Upper lobe of right lung (tissue), 1 donor: ENCODE measurements at regions not wholly inside any gene's neighbourhood (a gene's known extent, or its start where the extent isn't known, plus 50 kb on each side); places are given as distances from the start of the nearest gene placed in this dataset.

Experiments
- ATAC-seq: fragments of 200-7000 bp; cut with Tn5 transposase; one replicate; pipeline ENCODE4 v1.9.1; 2020; ENCODE audit warnings: mild to moderate bottlenecking, moderate library complexity
- DNase-seq: peaks from one replicate; pipeline ENCODE4 v3.0.0-alpha.2; 2020
- H3K27ac ChIP-seq: fragments of 200-600 bp; one replicate; pipeline ENCODE4 v1.8.0; 2022
- H3K27me3 ChIP-seq: fragments of 200-600 bp; one replicate; pipeline ENCODE4 v1.8.0; 2022; ENCODE audit warnings: mild to moderate bottlenecking
- H3K36me3 ChIP-seq: fragments of 200-600 bp; one replicate; pipeline ENCODE4 v1.8.0; 2022
- H3K4me1 ChIP-seq: fragments of 200-600 bp; one replicate; pipeline ENCODE4 v1.8.0; 2022
- H3K4me3 ChIP-seq: fragments of 200-600 bp; one replicate; pipeline ENCODE4 v1.8.0; 2022; ENCODE audit warnings: mild to moderate bottlenecking
- H3K9me3 ChIP-seq: fragments of 200-600 bp; one replicate; pipeline ENCODE4 v1.8.0; 2022
- intact Hi-C: fragments of 100-400 bp; cut with DNase I; formaldehyde crosslinking; loops from one replicate; pipeline ENCODE4 v1.11.0; 2022
- TF ChIP-seq, protein P1 (sequence below): fragments of 200-600 bp; IDR thresholded peaks from one replicate; pipeline ENCODE4 v1.8.0; 2022; ENCODE audit warnings: antibody characterized with exemption
- donor health status: DM: no; HTN: yes; CAD: no; lungs with severe emphysema.

DNA sequence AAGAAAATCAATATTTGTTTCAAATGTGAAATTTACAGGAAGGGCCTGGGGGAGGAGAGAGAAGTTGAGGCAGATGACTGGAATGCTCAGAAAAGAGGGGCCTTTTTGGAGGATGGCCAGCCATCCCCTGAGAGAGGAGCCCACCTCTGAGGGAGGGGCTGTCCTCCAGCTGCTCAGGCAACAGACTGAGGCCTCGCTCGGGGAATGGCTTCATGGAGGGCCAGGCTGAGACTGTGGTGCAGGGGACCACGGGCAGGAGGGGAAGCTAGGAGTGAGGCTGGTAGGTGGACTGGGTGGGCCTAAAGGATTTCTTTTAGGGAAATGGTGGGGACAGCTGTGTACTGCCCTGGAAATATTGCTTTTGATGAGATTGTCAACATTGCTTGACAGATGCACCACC, 73.5 kb upstream of the CADM1 start:
- TF ChIP-seq, protein P1, sequence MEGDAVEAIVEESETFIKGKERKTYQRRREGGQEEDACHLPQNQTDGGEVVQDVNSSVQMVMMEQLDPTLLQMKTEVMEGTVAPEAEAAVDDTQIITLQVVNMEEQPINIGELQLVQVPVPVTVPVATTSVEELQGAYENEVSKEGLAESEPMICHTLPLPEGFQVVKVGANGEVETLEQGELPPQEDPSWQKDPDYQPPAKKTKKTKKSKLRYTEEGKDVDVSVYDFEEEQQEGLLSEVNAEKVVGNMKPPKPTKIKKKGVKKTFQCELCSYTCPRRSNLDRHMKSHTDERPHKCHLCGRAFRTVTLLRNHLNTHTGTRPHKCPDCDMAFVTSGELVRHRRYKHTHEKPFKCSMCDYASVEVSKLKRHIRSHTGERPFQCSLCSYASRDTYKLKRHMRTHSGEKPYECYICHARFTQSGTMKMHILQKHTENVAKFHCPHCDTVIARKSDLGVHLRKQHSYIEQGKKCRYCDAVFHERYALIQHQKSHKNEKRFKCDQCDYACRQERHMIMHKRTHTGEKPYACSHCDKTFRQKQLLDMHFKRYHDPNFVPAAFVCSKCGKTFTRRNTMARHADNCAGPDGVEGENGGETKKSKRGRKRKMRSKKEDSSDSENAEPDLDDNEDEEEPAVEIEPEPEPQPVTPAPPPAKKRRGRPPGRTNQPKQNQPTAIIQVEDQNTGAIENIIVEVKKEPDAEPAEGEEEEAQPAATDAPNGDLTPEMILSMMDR: no peak
- intact Hi-C loops: no loop called here
- no peak for ATAC-seq
- Histone ChIP-seq H3K9me3 (no peaks in the 10 kb centered on the region), H3K36me3 (no peaks in the 10 kb centered on the region), H3K4me1 (no peaks in the 10 kb centered on the region), H3K27ac (no peak overlapping the region), H3K4me3 (no peak overlapping the region), H3K27me3 (no peaks in the 10 kb centered on the region)
- no peak for DNase-seq

DNA sequence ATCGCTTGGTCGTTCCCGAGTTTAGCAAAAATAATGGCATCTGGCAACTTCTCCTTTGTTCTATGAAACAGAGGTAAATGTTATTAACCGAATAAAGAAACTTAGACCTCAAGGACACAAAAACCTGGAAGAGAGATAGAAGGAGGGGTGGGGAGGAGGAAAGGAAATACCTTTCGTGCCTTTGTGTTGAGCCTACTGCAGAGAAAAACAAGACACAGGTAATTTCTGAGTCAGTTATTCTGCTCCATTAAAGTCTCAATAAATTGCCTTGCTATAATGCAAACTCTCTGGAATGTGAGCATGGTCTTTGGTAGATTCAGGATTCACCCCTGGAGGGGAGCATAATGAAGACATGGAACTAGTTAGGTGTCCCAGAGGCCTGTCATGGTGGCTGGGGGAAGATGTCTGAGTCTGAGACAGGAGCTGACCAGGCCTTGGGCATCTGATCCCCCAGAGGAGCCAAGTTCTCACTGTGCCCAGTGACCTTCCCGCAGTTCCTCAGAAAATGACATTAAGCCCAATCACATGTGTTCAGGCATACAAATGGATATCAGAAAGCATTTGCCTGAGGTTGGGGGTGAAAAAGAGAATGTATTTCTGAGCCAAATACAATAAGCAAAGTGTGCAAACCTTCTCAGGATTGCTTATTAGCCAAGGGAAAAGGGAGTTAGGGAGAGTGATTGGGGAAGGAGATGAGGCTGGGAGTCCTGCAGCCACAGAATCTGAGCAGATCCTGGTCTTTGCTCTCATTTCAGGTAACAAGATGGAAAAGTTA, 72.6 kb upstream of the CADM1 start:
- Histone ChIP-seq H3K27ac (no peak overlapping the region), H3K4me1 (no peaks in the 10 kb centered on the region), H3K27me3 (no peaks in the 10 kb centered on the region), H3K36me3 (no peaks in the 10 kb centered on the region), H3K4me3 (no peak overlapping the region), H3K9me3 (no peaks in the 10 kb centered on the region)
- ATAC-seq (no peak), DNase-seq (no peak)
- intact Hi-C loops: no loop called here
- TF ChIP-seq, protein P1: no peak

DNA sequence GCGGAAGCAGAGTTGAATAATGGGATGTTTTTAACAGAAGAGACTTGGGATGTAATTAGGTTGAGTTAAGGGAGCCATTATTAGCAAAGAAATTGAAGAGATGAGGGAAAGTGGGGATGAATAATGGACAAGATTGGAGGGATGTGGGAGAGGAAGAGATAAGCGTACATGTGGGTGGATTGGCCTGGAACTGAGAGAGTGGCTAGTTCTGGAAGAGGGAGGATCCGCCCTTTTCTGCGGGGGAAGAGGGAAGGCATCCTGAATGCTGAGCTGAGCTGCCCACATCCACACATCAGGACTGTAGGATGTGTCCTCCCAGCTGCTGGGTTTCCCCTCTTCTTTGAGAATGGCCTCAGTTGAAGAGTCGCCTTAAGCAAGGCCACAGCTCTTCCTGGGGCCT, 68.3 kb upstream of the CADM1 start:
- H3K36me3 ChIP-seq: no peaks in the 10 kb centered on the region
- H3K4me1 ChIP-seq: no peaks in the 10 kb centered on the region
- H3K27ac ChIP-seq: no peak overlapping the region
- TF ChIP-seq, protein P1: no peak
- intact Hi-C loops: no loop called here
- DNase-seq: no peak
- H3K27me3 ChIP-seq: no peaks in the 10 kb centered on the region
- ATAC-seq: no peak
- H3K4me3 ChIP-seq: no peak overlapping the region
- no peaks in the 10 kb centered on the region for H3K9me3 ChIP-seq

DNA sequence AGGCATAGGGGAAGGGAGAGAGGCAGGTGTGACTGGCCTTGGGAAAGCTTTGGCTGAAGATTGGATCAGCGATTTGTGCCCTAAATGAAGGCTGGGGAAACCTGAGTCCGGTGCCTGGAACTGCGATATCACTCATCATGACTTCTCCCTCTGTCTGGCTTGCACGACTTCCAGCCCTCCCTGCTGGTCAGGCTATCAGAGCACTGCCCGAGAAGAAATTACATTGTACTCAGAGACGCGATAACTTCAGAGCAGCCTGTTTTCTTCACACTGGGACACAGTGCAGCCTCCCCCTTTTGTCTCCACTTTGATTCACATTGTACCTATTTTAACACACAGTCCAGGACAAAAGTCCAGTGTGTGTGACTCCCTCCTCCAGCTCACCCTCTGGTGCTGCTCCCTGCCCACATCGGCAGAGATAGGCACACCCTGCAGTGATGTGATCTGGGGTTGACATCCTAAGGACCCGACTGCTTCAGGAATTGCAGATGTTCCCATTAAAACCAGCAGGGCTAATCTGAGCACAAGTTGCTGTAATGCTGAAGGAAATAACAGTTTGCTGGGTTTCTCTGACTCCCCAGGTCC, 62.1 kb upstream of the CADM1 start:
- H3K27ac ChIP-seq: no peak overlapping the region
- H3K9me3 ChIP-seq: no peaks in the 10 kb centered on the region
- intact Hi-C loops: no loop called here
- no peak for DNase-seq
- H3K36me3 ChIP-seq: no peaks in the 10 kb centered on the region
- no peak for ATAC-seq
- no peaks in the 10 kb centered on the region for H3K27me3 ChIP-seq
- H3K4me1 ChIP-seq: no peaks in the 10 kb centered on the region
- TF ChIP-seq, protein P1: no peak
- no peak overlapping the region for H3K4me3 ChIP-seq

DNA sequence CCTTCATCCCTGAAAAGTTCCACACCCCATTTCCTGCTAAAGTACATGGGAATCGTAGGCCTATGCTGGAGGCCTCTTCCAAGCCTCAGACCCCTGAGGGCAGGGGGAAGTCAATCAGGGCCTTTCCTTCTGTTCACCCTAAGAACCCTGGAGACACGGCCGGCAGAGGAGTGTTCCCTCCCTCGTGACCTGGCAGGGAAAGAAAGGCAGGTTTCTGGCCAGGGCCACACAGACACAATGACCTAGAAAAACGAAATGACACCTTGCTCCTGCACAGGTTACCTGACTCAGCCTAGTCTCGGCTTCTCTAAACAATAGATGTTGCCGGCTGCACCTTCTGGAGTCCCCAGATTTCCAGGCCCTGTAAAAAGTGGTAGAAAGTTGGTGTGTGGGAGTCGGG, 60.6 kb upstream of the CADM1 start:
- intact Hi-C loops: no loop called here
- ATAC-seq: no peak
- TF ChIP-seq, protein P1: no peak

More for the DNA sequence above, 60.6 kb upstream of the CADM1 start:
- Histone ChIP-seq H3K4me3 (no peak overlapping the region), H3K27me3 (no peaks in the 10 kb centered on the region), H3K9me3 (no peaks in the 10 kb centered on the region), H3K27ac (no peak overlapping the region), H3K36me3 (no peaks in the 10 kb centered on the region), H3K4me1 (no peaks in the 10 kb centered on the region)
- no peak for DNase-seq
